ENCODE measurements at regions not wholly inside any gene's neighbourhood (a gene's known extent, or its start where the extent isn't known, plus 50 kb on each side); places are given as distances from the start of the nearest gene placed in this dataset.

- TF ChIP-seq CTCF (IDR thresholded peaks at IDR 0.05) (no peak), POLR2A (IDR thresholded peaks at IDR 0.05) (no peak)
These were observed 81.5 kb upstream of the ZP4 start for GRCh38 chr1:237972186-237972585.
